Forelimb muscle (tissue), 1 donor: ENCODE measurements at regions not wholly inside any gene's neighbourhood (a gene's known extent, or its start where the extent isn't known, plus 50 kb on each side); places are given as distances from the start of the nearest gene placed in this dataset.

Source experiments
- DNase-seq: peaks from one replicate; pipeline ENCODE4 v3.0.0-alpha.2; 2013; ENCODE audit warnings: low read depth

GRCh38 chr5:67341478-67341877 lies 144.9 kb upstream of the CD180 start:
- DNase-seq, result no peak

GRCh38 chr5:67339219-67339767 lies 142.7 kb upstream of the CD180 start:
- DNase-seq, result no peak

GRCh38 chr5:67338421-67338820 lies 141.8 kb upstream of the CD180 start:
- DNase-seq, result no peak

GRCh38 chr5:67337751-67338150 lies 141.2 kb upstream of the CD180 start:
- no peak for DNase-seq

- no peak for DNase-seq
Measured at GRCh38 chr5:67335426-67335825, 138.8 kb upstream of the CD180 start.

GRCh38 chr5:67334373-67334772 lies 137.8 kb upstream of the CD180 start:
- DNase-seq, result no peak

- DNase-seq, result no peak
Measured at GRCh38 chr5:67333171-67333570, 136.6 kb upstream of the CD180 start.

GRCh38 chr5:67331296-67331925 lies 134.8 kb upstream of the CD180 start:
- no peak for DNase-seq

- DNase-seq, result no peak
Measured at GRCh38 chr5:67319935-67320725, 123.5 kb upstream of the CD180 start.

GRCh38 chr5:67318746-67319145 lies 122.1 kb upstream of the CD180 start:
- DNase-seq, result no peak

GRCh38 chr5:67317603-67318002 lies 121.0 kb upstream of the CD180 start:
- no peak for DNase-seq

GRCh38 chr5:67316695-67317094 lies 120.1 kb upstream of the CD180 start:
- DNase-seq, result no peak

GRCh38 chr5:67315082-67315989 lies 118.7 kb upstream of the CD180 start:
- DNase-seq, result no peak

GRCh38 chr5:67311701-67312100 lies 115.1 kb upstream of the CD180 start:
- DNase-seq, result no peak

- no peak for DNase-seq
Measured at GRCh38 chr5:67311208-67311607, 114.6 kb upstream of the CD180 start.

GRCh38 chr5:67310740-67311139 lies 114.1 kb upstream of the CD180 start:
- no peak for DNase-seq

- no peak for DNase-seq
Measured at GRCh38 chr5:67310169-67310568, 113.6 kb upstream of the CD180 start.

GRCh38 chr5:67308988-67309688 lies 112.5 kb upstream of the CD180 start:
- no peak for DNase-seq

- DNase-seq, result no peak
Measured at GRCh38 chr5:67306965-67307607, 110.5 kb upstream of the CD180 start.

- DNase-seq, result no peak
Measured at GRCh38 chr5:67305913-67306710, 109.5 kb upstream of the CD180 start.
